H9 (cell line): ENCODE measurements at regions not wholly inside any gene's neighbourhood (a gene's known extent, or its start where the extent isn't known, plus 50 kb on each side); places are given as distances from the start of the nearest gene placed in this dataset.

Experiments used
- DNase-seq: peaks from one replicate; pipeline ENCODE4 v3.0.0-alpha.2; 2017
- H2AFZ ChIP-seq: one replicate; pipeline ENCODE4 v1.6.1; 2013; ENCODE audit warnings: mild to moderate bottlenecking, low read length, control low read depth, moderate library complexity
- H2AK5ac ChIP-seq: 2 replicates; pipeline ENCODE4 v1.6.1; 2013; ENCODE audit warnings: low read length, control low read depth, mixed read lengths; ENCODE audit not compliant: insufficient read length
- H2BK120ac ChIP-seq: one replicate; pipeline ENCODE4 v1.6.1; 2013; ENCODE audit warnings: low read depth, mild to moderate bottlenecking, low read length, control low read depth, inconsistent platforms; ENCODE audit not compliant: poor library complexity, severe bottlenecking
- H2BK12ac ChIP-seq: 2 replicates; pipeline ENCODE4 v1.6.1; 2013; ENCODE audit warnings: low read length, control low read depth, mixed read lengths, low read depth; ENCODE audit not compliant: insufficient read length
- H2BK15ac ChIP-seq: 2 replicates; pipeline ENCODE4 v1.6.1; 2013; ENCODE audit warnings: low read depth, low read length, control low read depth
- H2BK20ac ChIP-seq: one replicate; pipeline ENCODE4 v1.6.1; 2013; ENCODE audit warnings: low read depth, mild to moderate bottlenecking, low read length, control low read depth, inconsistent platforms; ENCODE audit not compliant: poor library complexity, severe bottlenecking
- H2BK5ac ChIP-seq: 2 replicates; pipeline ENCODE4 v1.6.1; 2013; ENCODE audit warnings: low read length, control low read depth, mixed read lengths; ENCODE audit not compliant: insufficient read length
- H3K14ac ChIP-seq: 2 replicates; pipeline ENCODE4 v1.6.1; 2013; ENCODE audit warnings: low read length, control low read depth; ENCODE audit not compliant: insufficient read depth
- H3K18ac ChIP-seq: 2 replicates; pipeline ENCODE4 v1.6.1; 2013; ENCODE audit warnings: low read depth, mild to moderate bottlenecking, mixed read lengths, low read length, control low read depth; ENCODE audit not compliant: insufficient read length
- H3K23ac ChIP-seq: 2 replicates; pipeline ENCODE4 v1.6.1; 2013; ENCODE audit warnings: low read length, control low read depth, mixed read lengths, low read depth; ENCODE audit not compliant: insufficient read length
- H3K23me2 ChIP-seq: 2 replicates; pipeline ENCODE4 v1.6.1; 2013; ENCODE audit warnings: low read depth, mild to moderate bottlenecking, mixed read lengths, low read length, control low read depth; ENCODE audit not compliant: insufficient read length, poor library complexity, severe bottlenecking
- H3K27ac ChIP-seq: 2 replicates; pipeline ENCODE4 v1.5.1; 2013; ENCODE audit warnings: low read length, control low read depth, mixed read lengths, low read depth; ENCODE audit not compliant: insufficient read length
- H3K27me3 ChIP-seq: 2 replicates; pipeline ENCODE4 v1.6.1; 2013; ENCODE audit warnings: low read length, control low read depth, inconsistent platforms; ENCODE audit not compliant: insufficient read depth
- H3K4ac ChIP-seq: 2 replicates; pipeline ENCODE4 v1.6.1; 2013; ENCODE audit warnings: low read depth, mild to moderate bottlenecking, control low read depth, inconsistent platforms, low read length, moderate library complexity
- H3K4me1 ChIP-seq: 2 replicates; pipeline ENCODE4 v1.6.1; 2013; ENCODE audit warnings: low read length, control low read depth, inconsistent platforms; ENCODE audit not compliant: insufficient read depth
- H3K4me2 ChIP-seq: 2 replicates; pipeline ENCODE4 v1.6.1; 2013; ENCODE audit warnings: low read length, control low read depth, mixed read lengths; ENCODE audit not compliant: insufficient read length, insufficient read depth
- H3K56ac ChIP-seq: 2 replicates; pipeline ENCODE4 v1.6.1; 2013; ENCODE audit warnings: low read depth, mild to moderate bottlenecking, mixed read lengths, low read length, control low read depth; ENCODE audit not compliant: insufficient read length
- H3K79me1 ChIP-seq: 2 replicates; pipeline ENCODE4 v1.6.1; 2013; ENCODE audit warnings: low read depth, mild to moderate bottlenecking, moderate library complexity, low read length, control low read depth, inconsistent platforms; ENCODE audit not compliant: insufficient read depth, poor library complexity, severe bottlenecking
- H3K79me2 ChIP-seq: 2 replicates; pipeline ENCODE4 v1.6.1; 2013; ENCODE audit warnings: low read length, control low read depth, inconsistent platforms; ENCODE audit not compliant: insufficient read depth
- H3K9ac ChIP-seq: 2 replicates; pipeline ENCODE4 v1.6.1; 2013; ENCODE audit warnings: low read length, control low read depth, mixed read lengths; ENCODE audit not compliant: insufficient read length; ENCODE audit errors: extremely low read depth
- H3K9me3 ChIP-seq: one replicate; pipeline ENCODE4 v1.6.1; 2013; ENCODE audit warnings: low read depth, low read length, inconsistent platforms; ENCODE audit not compliant: control insufficient read depth
- H3T11ph ChIP-seq: one replicate; pipeline ENCODE4 v1.6.1; 2013; ENCODE audit warnings: mild to moderate bottlenecking, low read length, control low read depth, inconsistent platforms
- H4K20me1 ChIP-seq: one replicate; pipeline ENCODE4 v1.6.1; 2013; ENCODE audit not compliant: control insufficient read depth, insufficient read length, insufficient read depth
- H4K5ac ChIP-seq: 2 replicates; pipeline ENCODE4 v1.6.1; 2013; ENCODE audit warnings: low read depth, mild to moderate bottlenecking, mixed read lengths, low read length, control low read depth; ENCODE audit not compliant: insufficient read length
- H4K8ac ChIP-seq: replicated peaks from 2 replicates; pipeline ENCODE4 v1.6.1; 2013; ENCODE audit warnings: low read length, control low read depth, mixed read lengths, low read depth; ENCODE audit not compliant: insufficient read length
- H4K91ac ChIP-seq: 2 replicates; pipeline ENCODE4 v1.6.1; 2013; ENCODE audit warnings: low read depth, mild to moderate bottlenecking, moderate library complexity, mixed read lengths, low read length, control low read depth; ENCODE audit not compliant: insufficient read length
- H3K27ac Mint-ChIP-seq, 3 experiments: 2 replicates in 2 of 3; 3 replicates in 1 of 3; pipeline ENCODE4 v1.8.0; 2020 to 2021; ENCODE audit warnings: mixed read lengths in 3 of 3, mild to moderate bottlenecking in 1 of 3, moderate library complexity in 1 of 3
- H3K27me3 Mint-ChIP-seq: 2 replicates; pipeline ENCODE4 v1.8.0; 2021; ENCODE audit warnings: low read depth, mild to moderate bottlenecking, moderate library complexity, mixed read lengths
- H3K36me3 Mint-ChIP-seq, 3 experiments: 2 replicates in 2 of 3; 3 replicates in 1 of 3; pipeline ENCODE4 v1.8.0; 2020 to 2021; ENCODE audit warnings: low read depth in 3 of 3, mixed read lengths in 3 of 3; ENCODE audit not compliant: insufficient read depth in 1 of 3
- H3K4me1 Mint-ChIP-seq, 2 experiments: 2 replicates each; pipeline ENCODE4 v1.8.0; 2020; ENCODE audit warnings: mixed read lengths in 2 of 2
- H3K4me3 Mint-ChIP-seq, 2 experiments: 2 replicates in 1 of 2; 3 replicates in 1 of 2; pipeline ENCODE4 v1.8.0; 2020 to 2021; ENCODE audit warnings: mild to moderate bottlenecking in 2 of 2, mixed read lengths in 2 of 2, moderate library complexity in 1 of 2
- H3K9me3 Mint-ChIP-seq, 2 experiments: 2 replicates in 1 of 2; 3 replicates in 1 of 2; pipeline ENCODE4 v1.8.0; 2020; ENCODE audit warnings: mild to moderate bottlenecking in 2 of 2, mixed read lengths in 2 of 2, moderate library complexity in 1 of 2
- CTCF ChIP-seq: fragments of 200-600 bp; sonication (generic); conservative IDR thresholded peaks from 3 replicates; pipeline ENCODE4 v1.8.0; 2021; ENCODE audit warnings: antibody characterized with exemption, mild to moderate bottlenecking
- WGBS: extraction: QIAGEN DNeasy Blood & Tissue Kit; methylation state at CpG from one replicate; pipeline ENCODE4 v1.1.7; 2013; ENCODE audit warnings: missing lambda C conversion rate, low lambda C conversion rate, mixed read lengths; ENCODE audit not compliant: insufficient read length; ENCODE audit errors: extremely low coverage; 5-methylcytosine and 5-hydroxymethylcytosine counted together

DNA sequence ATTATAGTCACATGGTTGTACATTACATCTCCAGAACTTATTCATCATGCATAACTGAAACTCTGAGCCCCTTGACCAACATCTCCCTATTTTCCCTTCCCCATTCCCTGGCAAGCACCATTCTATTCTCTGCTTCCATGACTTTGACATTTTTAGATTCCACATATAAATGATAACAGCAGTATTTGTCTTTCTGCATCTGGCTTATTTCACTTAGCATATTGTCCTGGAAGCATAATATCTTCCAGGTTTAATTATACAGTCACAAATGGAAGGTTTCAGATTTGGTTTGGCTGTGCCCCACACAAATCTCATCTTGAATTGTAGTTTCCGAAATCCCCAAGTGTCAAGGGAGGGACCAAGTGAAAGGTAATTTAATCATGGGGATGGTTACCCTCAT is 626.9 kb upstream of the PKDCC start:
- H3K27me3 ChIP-seq, result no peaks in the 10 kb centered on the region
- no peaks in the 10 kb centered on the region for H3K79me1 ChIP-seq
- H3K27ac Mint-ChIP-seq, result no peak overlapping the region
- DNase-seq, result no peak
- H4K8ac ChIP-seq, result no peak overlapping the region
- H2BK15ac ChIP-seq, result no peak overlapping the region
- no peak overlapping the region for H2AFZ ChIP-seq
- no peaks in the 10 kb centered on the region for H3K4me1 ChIP-seq
- H3K4me2 ChIP-seq, result no peak overlapping the region
- H3K14ac ChIP-seq, result no peak overlapping the region
- no peak overlapping the region for H4K5ac ChIP-seq
- H3K27ac ChIP-seq, result no peak overlapping the region
- no peak for TF ChIP-seq CTCF
- no peak overlapping the region for H3K56ac ChIP-seq
- H3K4ac ChIP-seq, result no peak overlapping the region
- no peak overlapping the region for H2BK5ac ChIP-seq
- peaks cover 2 to 4% of the 10 kb centered on the region in 2 experiments; a peak in 1 of 5 replicates for H3K9me3 Mint-ChIP-seq
- H3K79me2 ChIP-seq, result no peaks in the 10 kb centered on the region
- H3K4me1 Mint-ChIP-seq, result no peaks in the 10 kb centered on the region
- no peaks in the 10 kb centered on the region for H3K9me3 ChIP-seq
- no peaks in the 10 kb centered on the region for H3K27me3 Mint-ChIP-seq
- H3T11ph ChIP-seq, result no peak overlapping the region
- WGBS, result no CpG with 5 or more reads among the region's 1 CpG
- no peak overlapping the region for H2BK120ac ChIP-seq
- no peak overlapping the region for H3K9ac ChIP-seq
- H4K91ac ChIP-seq, result no peak overlapping the region
- H2BK12ac ChIP-seq, result no peak overlapping the region
- no peak overlapping the region for H3K18ac ChIP-seq
- no peak overlapping the region for H2BK20ac ChIP-seq
- no peaks in the 10 kb centered on the region for H4K20me1 ChIP-seq
- H3K23me2 ChIP-seq, result no peaks in the 10 kb centered on the region
- H3K36me3 Mint-ChIP-seq, result no peaks in the 10 kb centered on the region
- no peak overlapping the region for H3K4me3 Mint-ChIP-seq
- H3K23ac ChIP-seq, result no peak overlapping the region
- no peak overlapping the region for H2AK5ac ChIP-seq
